K562 (cell line): ENCODE measurements at regions not wholly inside any gene's neighbourhood (a gene's known extent, or its start where the extent isn't known, plus 50 kb on each side); places are given as distances from the start of the nearest gene placed in this dataset.

ENCODE experiments used
- ATAC-seq: fragments of 200-7000 bp; cut with Tn5 transposase; 3 replicates; pipeline ENCODE4 v1.9.1; 2020; ENCODE audit warnings: moderate library complexity
- BruUV-seq: library from RNA; stranded (reverse); fragments of 400-500 nt; replicated peaks from 2 replicates; lab custom pipeline; 2021; lab: Mats Ljungman, UMichigan
- CTCF ChIA-PET: fragments of 300-600 bp; formaldehyde crosslinking; extraction: SDS; loops from one replicate; lab custom pipeline; 2021; ENCODE audit warnings: low intra/inter-chr PET ratio; lab: Yijun Ruan, JAX
- POLR2A ChIA-PET: fragments of 300-600, 350-650 bp; sonication (Branson Sonifier 250); formaldehyde crosslinking; extraction: SDS; loops from one replicate; lab custom pipeline; 2021; ENCODE audit warnings: antibody characterized with exemption, inconsistent platforms; lab: Yijun Ruan, JAX
- DNase-seq, 4 experiments: peaks; one replicate each; pipeline versions ENCODE4 v3.0.0 to v3.0.0-alpha.2; 2011 to 2018; ENCODE audit warnings: low spot score in 3 of 4, mixed read lengths in 3 of 4; ENCODE audit errors: extremely low read depth in 1 of 4
- FAIRE-seq: peaks from 2 replicates; lab custom pipeline; 2011; peaks lifted over from hg19 to GRCh38; lab: Jason Lieb, UNC
- H2AFZ ChIP-seq: 2 replicates; pipeline ENCODE4 v1.6.0; 2011; ENCODE audit warnings: low read depth, low read length, control low read depth, inconsistent platforms
- H3K27ac ChIP-seq: fragments of 200-600 bp; 3 replicates; pipeline ENCODE4 v1.8.0; 2011; ENCODE audit warnings: low read depth, mild to moderate bottlenecking, control low read depth, inconsistent platforms, low read length, moderate library complexity, mixed read lengths; ENCODE audit errors: extremely low read depth
- H3K27me3 ChIP-seq, 2 experiments: fragments of 300-600 bp in 1 of 2; 2 replicates in 1 of 2; 3 replicates in 1 of 2; pipeline versions ENCODE4 v1.6.0 to v1.8.0; 2011; ENCODE audit warnings: inconsistent platforms in 2 of 2, low read length in 2 of 2, mild to moderate bottlenecking in 1 of 2, mixed read lengths in 1 of 2, moderate library complexity in 1 of 2; ENCODE audit not compliant: control insufficient read depth in 2 of 2, insufficient read depth in 2 of 2
- H3K36me3 ChIP-seq: fragments of 300-600 bp; 3 replicates; pipeline ENCODE4 v1.8.0; 2011; ENCODE audit warnings: mild to moderate bottlenecking, low read length, inconsistent platforms; ENCODE audit not compliant: control insufficient read depth, insufficient read depth
- H3K4me1 ChIP-seq, 2 experiments: fragments of 200-600 bp in 1 of 2; replicated peaks in 1 of 2; 2 replicates in 1 of 2; 3 replicates in 1 of 2; pipeline versions ENCODE4 v1.5.1 to v1.8.0; 2011; ENCODE audit warnings: inconsistent platforms in 2 of 2, low read length in 2 of 2, mild to moderate bottlenecking in 1 of 2, mixed read lengths in 1 of 2, moderate library complexity in 1 of 2; ENCODE audit not compliant: control insufficient read depth in 2 of 2, insufficient read depth in 2 of 2
- H3K4me2 ChIP-seq: 2 replicates; pipeline ENCODE4 v1.6.1; 2011; ENCODE audit warnings: low read length, control low read depth, inconsistent platforms, mixed read lengths; ENCODE audit not compliant: insufficient read depth
- H3K4me3 ChIP-seq: fragments of 200-600 bp; sonication (generic), shearing (Covaris generic); 2 replicates; pipeline ENCODE4 v1.5.1; 2016; ENCODE audit warnings: control low read depth, inconsistent platforms
- H3K79me2 ChIP-seq: fragments of 200-600 bp; 3 replicates; pipeline ENCODE4 v1.8.0; 2011; ENCODE audit warnings: low read length, inconsistent platforms; ENCODE audit not compliant: control insufficient read depth, insufficient read depth
- H3K9ac ChIP-seq, 2 experiments: 2 replicates each; pipeline versions ENCODE4 v1.6.0 to v1.6.1; 2011; ENCODE audit warnings: low read depth in 2 of 2, low read length in 2 of 2, control low read depth in 1 of 2, inconsistent platforms in 1 of 2, mild to moderate bottlenecking in 1 of 2, mixed read lengths in 1 of 2; ENCODE audit not compliant: insufficient read depth in 1 of 2
- H3K9me1 ChIP-seq: one replicate; pipeline ENCODE4 v1.6.0; 2011; ENCODE audit warnings: inconsistent platforms, mild to moderate bottlenecking, low read length, moderate library complexity; ENCODE audit not compliant: control insufficient read depth, insufficient read depth
- H3K9me3 ChIP-seq: replicated peaks from 2 replicates; pipeline ENCODE4 v1.5.1; 2011; ENCODE audit warnings: low read depth, low read length, inconsistent platforms; ENCODE audit not compliant: control insufficient read depth, insufficient read depth
- H4K20me1 ChIP-seq: replicated peaks from 2 replicates; pipeline ENCODE4 v1.6.1; 2011; ENCODE audit warnings: low read length, inconsistent platforms, mixed read lengths; ENCODE audit not compliant: control insufficient read depth, insufficient read depth
- BMI1 ChIP-seq: fragments of 150-350 bp; IDR thresholded peaks from 2 replicates; pipeline ENCODE4 v1.6.1; 2014; ENCODE audit warnings: low read length
- DDX20 ChIP-seq: fragments of 450-650 bp; IDR thresholded peaks from 2 replicates; pipeline ENCODE4 v1.6.1; 2016; ENCODE audit warnings: missing genetic modification characterization, low read depth, mild to moderate bottlenecking, missing compliant biosample characterization, moderate library complexity
- FOSL1 ChIP-seq: fragments of 200-800 bp; sonication (Bioruptor generic); conservative IDR thresholded peaks from 2 replicates; pipeline ENCODE4 v1.6.1; 2016; ENCODE audit warnings: missing genetic modification characterization, missing compliant biosample characterization
- POLR2AphosphoS2 ChIP-seq: IDR thresholded peaks from 2 replicates; pipeline ENCODE4 v1.6.1; 2012; ENCODE audit warnings: low read length, improper control_type of control experiment
- POU5F1 ChIP-seq: fragments of 150-350 bp; IDR thresholded peaks from 2 replicates; pipeline ENCODE4 v1.6.1; 2014; ENCODE audit warnings: borderline replicate concordance, low read length, low read depth, mild to moderate bottlenecking; ENCODE audit not compliant: partially characterized antibody
- RFX1 ChIP-seq: fragments of 450-650 bp; IDR thresholded peaks from 2 replicates; pipeline ENCODE4 v1.6.1; 2016; ENCODE audit warnings: mild to moderate bottlenecking, moderate library complexity
- TCF7L2 ChIP-seq: fragments of 150-350 bp; IDR thresholded peaks from 2 replicates; pipeline ENCODE4 v1.6.1; 2016; ENCODE audit warnings: low read depth, mild to moderate bottlenecking, low read length, moderate library complexity
- TFAM ChIP-seq: fragments of 250-450 bp; sonication (Bioruptor Pico); conservative IDR thresholded peaks from 2 replicates; pipeline ENCODE4 v1.5.0; 2021; ENCODE audit warnings: mild to moderate bottlenecking, moderate library complexity
- ZBTB8A ChIP-seq: fragments of 450-650 bp; IDR thresholded peaks from 2 replicates; pipeline ENCODE4 v1.6.1; 2018; ENCODE audit warnings: mild to moderate bottlenecking, moderate library complexity; ENCODE audit not compliant: partially characterized antibody
- ZNF197 ChIP-seq: fragments of 200-800 bp; sonication (Bioruptor generic); IDR thresholded peaks from 2 replicates; pipeline ENCODE4 v1.6.1; 2016; ENCODE audit warnings: low read depth, missing genetic modification characterization, missing compliant biosample characterization
- ZNF3 ChIP-seq: fragments of 250-450 bp; sonication (Bioruptor Pico); IDR thresholded peaks from 2 replicates; pipeline ENCODE4 v1.5.0; 2021; ENCODE audit warnings: mild to moderate bottlenecking, moderate library complexity
- ZNF354B ChIP-seq: fragments of 250-450 bp; sonication (Bioruptor Pico); IDR thresholded peaks from 2 replicates; pipeline ENCODE4 v1.4.0; 2020
- ZNF512 ChIP-seq: IDR thresholded peaks from 2 replicates; pipeline ENCODE4 v1.6.1; 2016; ENCODE audit warnings: missing genetic modification characterization, missing compliant biosample characterization
- ZNF76 ChIP-seq: fragments of 250-450 bp; sonication (Bioruptor Pico); IDR thresholded peaks from 2 replicates; pipeline ENCODE4 v1.4.0; 2020; ENCODE audit warnings: mild to moderate bottlenecking, moderate library complexity, borderline replicate concordance
- ZZZ3 ChIP-seq: fragments of 450-650 bp; IDR thresholded peaks from 2 replicates; pipeline ENCODE4 v1.6.1; 2016; ENCODE audit warnings: antibody characterized with exemption, mild to moderate bottlenecking, moderate library complexity
- WGBS: fragments of 100-300 bp; shearing (Covaris generic); methylation state at CpG from one replicate; pipeline ENCODE4 v1.1.6; 2016; ENCODE audit warnings: low coverage, mixed read lengths; ENCODE audit not compliant: insufficient coverage; ENCODE audit errors: missing lambda C conversion rate; 5-methylcytosine and 5-hydroxymethylcytosine counted together
- in situ Hi-C: fragments of 300-500 bp; cut with MboI; formaldehyde crosslinking; loops from 4 replicates; pipeline ENCODE4 v1.15.0; 2018; ENCODE audit warnings: inconsistent platforms, mixed read lengths
- intact Hi-C: fragments of 100-400 bp; cut with micrococcal nuclease; formaldehyde crosslinking; loops from 2 replicates; pipeline ENCODE4 v1.14.2; 2022

GRCh38 chr7:13036256-13036780 is 348.9 kb downstream of the ARL4A start:
- BruUV-seq: no TSS peak
- Histone ChIP-seq H3K4me1 (no peaks in the 10 kb centered on the region), H3K9ac (no peak overlapping the region), H3K9me3 (no peaks in the 10 kb centered on the region), H3K27me3 (no peaks in the 10 kb centered on the region), H3K4me2 (no peak overlapping the region), H4K20me1 (no peaks in the 10 kb centered on the region), H3K9me1 (no peaks in the 10 kb centered on the region), H3K4me3 (no peak overlapping the region), H2AFZ (no peak overlapping the region), H3K79me2 (no peaks in the 10 kb centered on the region), H3K27ac (no peak overlapping the region), H3K36me3 (no peaks in the 10 kb centered on the region)
- ATAC-seq (no peak), DNase-seq (no peak), FAIRE-seq (no peak)
- ChIA-PET POLR2A (no interaction called here), CTCF (no interaction called here)
- TF ChIP-seq POLR2AphosphoS2: no peak
- TF ChIP-seq DDX20 (tag): no peak
- TF ChIP-seq TCF7L2: no peak
- no peak for TF ChIP-seq ZNF3 (CRISPR knock-in tag)
- TF ChIP-seq RFX1: no peak
- no peak for TF ChIP-seq TFAM (CRISPR knock-in tag)
- TF ChIP-seq ZZZ3: no peak
- no peak for TF ChIP-seq BMI1
- intact Hi-C loops (loop anchor here (10.0 kb wide), 1 partner anchor 352 kb away; the partner anchor contains the start of gene ARL4A), in situ Hi-C loops (no loop called here)

- POLR2A ChIA-PET: interaction anchor here (1.3 kb wide), 1 partner anchor 30 kb away, joined by 3 read pairs; no protein-coding TSS in a partner anchor
- Histone ChIP-seq H2AFZ (0 out of 2 replicates have a peak overlapping the region, but pooled peaks have one; percentile 26), H3K9me3 (no peaks in the 10 kb centered on the region), H3K9ac (no peak overlapping the region), H3K4me1 (no peaks in the 10 kb centered on the region), H3K27ac (no peak overlapping the region), H4K20me1 (no peaks in the 10 kb centered on the region), H3K4me2 (no peak overlapping the region), H3K79me2 (no peaks in the 10 kb centered on the region), H3K36me3 (no peaks in the 10 kb centered on the region), H3K9me1 (no peaks in the 10 kb centered on the region), H3K27me3 (no peaks in the 10 kb centered on the region), H3K4me3 (no peak overlapping the region)
- CTCF ChIA-PET: no interaction called here
- intact Hi-C loops: loop anchor here (10.0 kb wide), 1 partner anchor 352 kb away; the partner anchor contains the start of gene ARL4A
- WGBS: 21% methylated on average over 1 of the region's 1 CpG
- no peak for DNase-seq
- no peak for FAIRE-seq
- no peak for ATAC-seq
- no TSS peak for BruUV-seq
- in situ Hi-C loops: no loop called here
- TF ChIP-seq ZBTB8A (no peak), TFAM (CRISPR knock-in tag) (no peak), ZNF354B (CRISPR knock-in tag) (no peak), ZNF512 (tag) (no peak), POU5F1 (no peak), ZNF76 (CRISPR knock-in tag) (no peak), ZNF197 (no peak), FOSL1 (no peak)
Observed at GRCh38 chr7:13037216-13037615, 349.8 kb downstream of the ARL4A start.
